ENCODE measurements at regions not wholly inside any gene's neighbourhood (a gene's known extent, or its start where the extent isn't known, plus 50 kb on each side); places are given as distances from the start of the nearest gene placed in this dataset.

- ChIA-PET POLR2A (no interaction called here), CTCF (ENCODE audit: low intra/inter-chr PET ratio) (no interaction called here)
- in situ Hi-C loops (cut with MboI) (no loop called here), intact Hi-C loops (cut with micrococcal nuclease) (no loop called here)
- DNase-seq (ENCODE audit: extremely low read depth in 1 of 4, low spot score in 3 of 4) (no peak), ATAC-seq (no peak), FAIRE-seq (no peak)
- Histone ChIP-seq H3K9me1 (ENCODE audit: control insufficient read depth, insufficient read depth, low read length) (no peaks in the 10 kb centered on the region), H3K4me1 (replicated peaks in 1 of 2; ENCODE audit: control insufficient read depth in 2 of 2, insufficient read depth in 2 of 2, low read length in 2 of 2) (no peaks in the 10 kb centered on the region), H3K4me3 (no peak overlapping the region), H4K20me1 (replicated peaks; ENCODE audit: control insufficient read depth, insufficient read depth, low read length) (no peaks in the 10 kb centered on the region), H2AFZ (ENCODE audit: low read depth, low read length) (no peak overlapping the region), H3K36me3 (ENCODE audit: control insufficient read depth, insufficient read depth, low read length) (no peaks in the 10 kb centered on the region), H3K27me3 (ENCODE audit: control insufficient read depth in 2 of 2, insufficient read depth in 2 of 2, low read length in 2 of 2) (no peaks in the 10 kb centered on the region), H3K9ac (ENCODE audit: insufficient read depth in 1 of 2, low read depth in 2 of 2, low read length in 2 of 2) (no peak overlapping the region), H3K4me2 (ENCODE audit: insufficient read depth, low read length) (no peak overlapping the region), H3K27ac (ENCODE audit: extremely low read depth, low read depth, low read length) (no peak overlapping the region), H3K79me2 (ENCODE audit: control insufficient read depth, insufficient read depth, low read length) (no peaks in the 10 kb centered on the region), H3K9me3 (replicated peaks; ENCODE audit: control insufficient read depth, insufficient read depth, low read depth, low read length) (no peaks in the 10 kb centered on the region)
- BruUV-seq (replicated peaks) = no TSS peak
- 0% methylated on average over 3 of the region's 3 CpGs for WGBS (ENCODE audit: insufficient coverage, low coverage, missing lambda C conversion rate)
- TF ChIP-seq FOXA3 (CRISPR knock-in tag; conservative IDR thresholded peaks at IDR 0.05 in 1 of 2, IDR thresholded peaks at IDR 0.05 in 1 of 2) (no peak), KDM1A (IDR thresholded peaks at IDR 0.05) (no peak), STAT5A (IDR thresholded peaks at IDR 0.05; ENCODE audit: borderline replicate concordance, low read length) (no peak), ESRRA (IDR thresholded peaks at IDR 0.05; ENCODE audit: borderline replicate concordance, low read depth) (no peak), MITF (IDR thresholded peaks at IDR 0.05) (no peak), SNRNP70 (optimal IDR thresholded peaks at IDR 0.05; ENCODE audit: low read depth, low read length) (no peak), ZNF561 (CRISPR knock-in tag; conservative IDR thresholded peaks at IDR 0.05) (no peak), BCOR (IDR thresholded peaks at IDR 0.05) (no peak), FOXA1 (IDR thresholded peaks at IDR 0.05; ENCODE audit: borderline replicate concordance) (no peak), GTF2E2 (tag; IDR thresholded peaks at IDR 0.05) (no peak), CSDE1 (IDR thresholded peaks at IDR 0.05) (no peak), CEBPG (CRISPR knock-in tag; IDR thresholded peaks at IDR 0.05) (no peak), CEBPG (tag; conservative IDR thresholded peaks at IDR 0.05 in 1 of 2, IDR thresholded peaks at IDR 0.05 in 1 of 2) (no peak), HOMEZ (CRISPR knock-in tag; IDR thresholded peaks at IDR 0.05) (no peak), ZNF79 (CRISPR knock-in tag; IDR thresholded peaks at IDR 0.05; ENCODE audit: low read depth) (no peak), RAD51 (IDR thresholded peaks at IDR 0.05; ENCODE audit: borderline replicate concordance, low read depth) (no peak), SAP30 (IDR thresholded peaks at IDR 0.05; ENCODE audit: borderline replicate concordance, insufficient read depth, low read depth, low read length, poor library complexity, severe bottlenecking) (no peak)
- TF ChIP-seq, protein P1, sequence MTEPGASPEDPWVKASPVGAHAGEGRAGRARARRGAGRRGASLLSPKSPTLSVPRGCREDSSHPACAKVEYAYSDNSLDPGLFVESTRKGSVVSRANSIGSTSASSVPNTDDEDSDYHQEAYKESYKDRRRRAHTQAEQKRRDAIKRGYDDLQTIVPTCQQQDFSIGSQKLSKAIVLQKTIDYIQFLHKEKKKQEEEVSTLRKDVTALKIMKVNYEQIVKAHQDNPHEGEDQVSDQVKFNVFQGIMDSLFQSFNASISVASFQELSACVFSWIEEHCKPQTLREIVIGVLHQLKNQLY (CRISPR knock-in tag; conservative IDR thresholded peaks at IDR 0.05) = no peak
Observed at GRCh38 chr3:81198216-81198615, 563.2 kb downstream of the GBE1 start.

Data from K562 (cell line).